Suprapubic skin (tissue), 3 donors: ENCODE measurements at regions not wholly inside any gene's neighbourhood (a gene's known extent, or its start where the extent isn't known, plus 50 kb on each side); places are given as distances from the start of the nearest gene placed in this dataset.

Experiments used
- CTCF ChIP-seq, 2 donors: fragments of 200-600 bp in 1 of 2; fragments of 450-650 bp in 1 of 2; sonication (generic) in 1 of 2; IDR thresholded peaks; one replicate each; pipeline ENCODE4 v1.5.1; 2016 to 2019; ENCODE audit warnings: antibody characterized with exemption in 2 of 2, mild to moderate bottlenecking in 1 of 2, moderate library complexity in 1 of 2
- EP300 ChIP-seq: sonication (generic); formaldehyde crosslinking; IDR thresholded peaks from one replicate; pipeline ENCODE4 v1.6.1; 2017; ENCODE audit warnings: antibody characterized with exemption

DNA sequence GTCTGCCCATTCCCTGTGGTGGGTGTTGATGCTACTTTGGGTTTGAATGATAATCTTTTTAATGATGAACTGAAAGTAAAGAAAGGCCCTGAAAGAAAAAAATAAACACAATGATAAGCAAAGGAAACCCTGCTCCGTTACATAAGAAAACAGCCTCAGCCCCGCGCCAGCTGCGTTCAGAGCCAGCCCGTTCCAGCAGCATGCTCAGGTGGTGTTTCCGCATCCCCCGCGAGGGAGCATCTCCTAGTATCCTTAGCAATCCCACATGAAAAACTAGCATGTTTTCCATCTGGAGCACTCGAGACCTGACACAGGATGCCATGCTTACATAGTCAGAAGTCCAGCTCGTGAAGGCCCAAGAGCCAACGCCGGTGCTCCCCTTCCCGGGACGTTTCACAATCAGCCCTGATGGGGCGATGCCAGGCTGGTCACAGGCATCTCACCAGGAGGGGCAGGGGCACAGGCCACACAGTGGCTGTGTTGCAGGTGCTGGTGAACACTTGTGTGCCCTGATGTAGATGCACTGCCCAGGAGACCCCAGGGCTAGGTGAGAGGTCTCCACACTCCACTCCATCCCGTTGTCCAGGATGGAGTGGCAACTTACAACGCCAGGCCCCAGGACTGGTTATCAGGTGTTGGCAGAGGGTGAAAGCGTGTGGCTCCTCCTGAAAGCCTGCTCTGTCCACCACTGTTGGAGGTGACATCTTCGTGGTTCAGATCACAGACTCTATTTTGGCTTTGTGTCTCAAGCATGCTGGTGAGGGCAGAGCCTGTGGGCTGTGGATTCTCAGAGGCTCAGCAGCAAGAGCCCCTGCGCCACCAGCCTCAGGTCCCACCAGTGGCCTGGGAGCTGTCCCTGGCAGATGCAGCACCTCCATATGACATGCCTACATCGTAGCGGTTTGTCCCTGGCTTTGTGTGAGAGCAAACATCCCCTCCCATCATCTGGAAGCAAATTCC lies 246.8 kb upstream of the IRX1 start:
- TF ChIP-seq CTCF (IDR thresholded peaks at IDR 0.05) (no peak), EP300 (no peak)
